Loucy (cell line): ENCODE measurements at regions not wholly inside any gene's neighbourhood (a gene's known extent, or its start where the extent isn't known, plus 50 kb on each side); places are given as distances from the start of the nearest gene placed in this dataset.

ENCODE experiments used
- H2AFZ ChIP-seq: fragments of 200-600 bp; sonication (generic); 2 replicates; pipeline ENCODE4 v1.6.0; 2016; ENCODE audit warnings: antibody characterized with exemption, mild to moderate bottlenecking, low read length, moderate library complexity
- H3F3A ChIP-seq: fragments of 200-600 bp; 2 replicates; pipeline ENCODE4 v1.6.0; 2016; ENCODE audit warnings: antibody characterized with exemption, low read depth, mild to moderate bottlenecking
- H3K27me3 ChIP-seq: fragments of 200-600 bp; sonication (generic); 2 replicates; pipeline ENCODE4 v1.6.1; 2014; ENCODE audit warnings: low read length, mild to moderate bottlenecking; ENCODE audit not compliant: insufficient read depth, poor library complexity, severe bottlenecking
- H3K36me3 ChIP-seq: fragments of 200-600 bp; sonication (generic); 2 replicates; pipeline ENCODE4 v1.6.1; 2016; ENCODE audit warnings: low read length; ENCODE audit not compliant: insufficient read depth
- H3K4me1 ChIP-seq: fragments of 200-600 bp; sonication (generic); 2 replicates; pipeline ENCODE4 v1.5.1; 2014; ENCODE audit warnings: low read length, mild to moderate bottlenecking; ENCODE audit not compliant: insufficient read depth, poor library complexity, severe bottlenecking
- H3K4me2 ChIP-seq: fragments of 200-600 bp; sonication (generic); 2 replicates; pipeline ENCODE4 v1.6.0; 2014; ENCODE audit warnings: antibody characterized with exemption, low read length, low read depth, mild to moderate bottlenecking; ENCODE audit not compliant: poor library complexity, severe bottlenecking
- H3K4me3 ChIP-seq: fragments of 200-600 bp; sonication (generic); 2 replicates; pipeline ENCODE4 v1.5.1; 2014; ENCODE audit warnings: low read length, mild to moderate bottlenecking, mixed read lengths; ENCODE audit not compliant: poor library complexity, severe bottlenecking
- H3K79me2 ChIP-seq: fragments of 200-600 bp; sonication (generic); 2 replicates; pipeline ENCODE4 v1.6.1; 2014; ENCODE audit warnings: low read length; ENCODE audit not compliant: insufficient read depth
- H3K9ac ChIP-seq: fragments of 200-600 bp; sonication (generic); 2 replicates; pipeline ENCODE4 v1.6.0; 2014; ENCODE audit warnings: mild to moderate bottlenecking, low read depth, low read length, moderate library complexity; ENCODE audit not compliant: poor library complexity, severe bottlenecking
- H3K9me2 ChIP-seq: fragments of 200-600 bp; sonication (generic); replicated peaks from 2 replicates; pipeline ENCODE4 v1.6.1; 2016; ENCODE audit warnings: low read depth, low read length, mixed read lengths
- H3K9me3 ChIP-seq: fragments of 200-600 bp; sonication (generic); 2 replicates; pipeline ENCODE4 v1.6.1; 2014; ENCODE audit warnings: mild to moderate bottlenecking, antibody characterized with exemption, low read length, low read depth; ENCODE audit not compliant: insufficient read depth
- H4K20me1 ChIP-seq: fragments of 200-600 bp; sonication (generic); 2 replicates; pipeline ENCODE4 v1.6.0; 2014; ENCODE audit warnings: antibody characterized with exemption, low read length, mild to moderate bottlenecking; ENCODE audit not compliant: insufficient read depth, poor library complexity, severe bottlenecking
- EZH2phosphoT487 ChIP-seq: fragments of 200-600 bp; IDR thresholded peaks from 2 replicates; pipeline ENCODE4 v1.6.1; 2018; ENCODE audit warnings: antibody characterized with exemption, mild to moderate bottlenecking, moderate library complexity, borderline replicate concordance
- TF ChIP-seq, protein P1 (sequence below): fragments of 200-600 bp; sonication (generic); conservative IDR thresholded peaks from 2 replicates; pipeline ENCODE4 v1.5.1; 2014; ENCODE audit warnings: mild to moderate bottlenecking, antibody characterized with exemption, low read length

DNA sequence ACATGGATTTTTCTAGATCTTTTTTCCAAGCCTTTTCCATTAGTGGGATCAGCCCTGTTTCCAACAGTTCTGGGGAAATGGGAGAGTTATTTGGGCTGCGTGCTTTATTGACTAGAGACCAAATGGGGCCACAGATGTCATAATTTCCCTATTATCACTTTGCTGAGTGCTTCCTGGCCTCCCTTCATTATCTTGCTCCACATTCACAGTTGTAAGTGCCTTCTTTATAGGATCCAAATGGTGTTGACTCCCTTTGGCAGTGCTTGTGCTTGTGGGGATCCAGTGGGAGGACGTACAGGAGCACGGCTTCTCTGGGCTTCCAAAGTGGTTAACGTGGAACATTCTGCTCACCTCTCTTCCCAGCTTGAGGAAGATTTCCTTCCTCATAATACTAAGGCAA lies 141.0 kb upstream of the RMST start:
- H3K9me2 ChIP-seq, result no peaks in the 10 kb centered on the region
- no peak overlapping the region for H3K4me3 ChIP-seq
- H3K9ac ChIP-seq, result no peak overlapping the region
- no peak overlapping the region for H2AFZ ChIP-seq
- no peaks in the 10 kb centered on the region for H3F3A ChIP-seq
- H3K4me1 ChIP-seq, result no peaks in the 10 kb centered on the region
- H3K36me3 ChIP-seq, result no peaks in the 10 kb centered on the region
- no peaks in the 10 kb centered on the region for H3K9me3 ChIP-seq
- H4K20me1 ChIP-seq, result no peaks in the 10 kb centered on the region
- TF ChIP-seq, protein P1, sequence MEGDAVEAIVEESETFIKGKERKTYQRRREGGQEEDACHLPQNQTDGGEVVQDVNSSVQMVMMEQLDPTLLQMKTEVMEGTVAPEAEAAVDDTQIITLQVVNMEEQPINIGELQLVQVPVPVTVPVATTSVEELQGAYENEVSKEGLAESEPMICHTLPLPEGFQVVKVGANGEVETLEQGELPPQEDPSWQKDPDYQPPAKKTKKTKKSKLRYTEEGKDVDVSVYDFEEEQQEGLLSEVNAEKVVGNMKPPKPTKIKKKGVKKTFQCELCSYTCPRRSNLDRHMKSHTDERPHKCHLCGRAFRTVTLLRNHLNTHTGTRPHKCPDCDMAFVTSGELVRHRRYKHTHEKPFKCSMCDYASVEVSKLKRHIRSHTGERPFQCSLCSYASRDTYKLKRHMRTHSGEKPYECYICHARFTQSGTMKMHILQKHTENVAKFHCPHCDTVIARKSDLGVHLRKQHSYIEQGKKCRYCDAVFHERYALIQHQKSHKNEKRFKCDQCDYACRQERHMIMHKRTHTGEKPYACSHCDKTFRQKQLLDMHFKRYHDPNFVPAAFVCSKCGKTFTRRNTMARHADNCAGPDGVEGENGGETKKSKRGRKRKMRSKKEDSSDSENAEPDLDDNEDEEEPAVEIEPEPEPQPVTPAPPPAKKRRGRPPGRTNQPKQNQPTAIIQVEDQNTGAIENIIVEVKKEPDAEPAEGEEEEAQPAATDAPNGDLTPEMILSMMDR, result no peak
- no peak for TF ChIP-seq EZH2phosphoT487
- H3K4me2 ChIP-seq, result no peak overlapping the region
- no peaks in the 10 kb centered on the region for H3K79me2 ChIP-seq
- H3K27me3 ChIP-seq, result no peaks in the 10 kb centered on the region

DNA sequence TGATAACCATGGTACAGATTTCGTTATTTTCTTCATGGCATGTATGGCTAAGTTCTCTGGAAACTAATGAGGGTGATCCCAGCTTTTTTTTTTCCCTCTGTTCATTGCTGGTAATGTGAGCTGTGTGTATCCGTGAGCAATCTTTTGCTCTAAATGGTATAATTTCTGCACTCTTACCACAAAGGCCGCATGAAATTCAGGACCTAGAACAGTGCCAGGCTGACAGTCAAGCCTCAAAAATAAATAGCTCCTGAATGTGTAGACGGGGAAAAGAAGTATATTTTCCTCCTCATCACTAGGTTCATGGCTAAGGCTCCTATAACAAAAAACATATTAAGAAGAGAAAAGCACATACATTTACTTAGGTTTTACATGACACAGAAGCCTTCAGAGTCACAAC lies 140.2 kb upstream of the RMST start:
- Histone ChIP-seq H3K79me2 (no peaks in the 10 kb centered on the region), H3K27me3 (no peaks in the 10 kb centered on the region), H3K9me2 (no peaks in the 10 kb centered on the region), H4K20me1 (no peaks in the 10 kb centered on the region), H3K9ac (no peak overlapping the region), H3K4me1 (no peaks in the 10 kb centered on the region), H3K36me3 (no peaks in the 10 kb centered on the region), H3K4me2 (no peak overlapping the region), H3K4me3 (no peak overlapping the region), H2AFZ (no peak overlapping the region), H3K9me3 (no peaks in the 10 kb centered on the region), H3F3A (no peaks in the 10 kb centered on the region)
- TF ChIP-seq EZH2phosphoT487, result no peak
- TF ChIP-seq, protein P1, result no peak

DNA sequence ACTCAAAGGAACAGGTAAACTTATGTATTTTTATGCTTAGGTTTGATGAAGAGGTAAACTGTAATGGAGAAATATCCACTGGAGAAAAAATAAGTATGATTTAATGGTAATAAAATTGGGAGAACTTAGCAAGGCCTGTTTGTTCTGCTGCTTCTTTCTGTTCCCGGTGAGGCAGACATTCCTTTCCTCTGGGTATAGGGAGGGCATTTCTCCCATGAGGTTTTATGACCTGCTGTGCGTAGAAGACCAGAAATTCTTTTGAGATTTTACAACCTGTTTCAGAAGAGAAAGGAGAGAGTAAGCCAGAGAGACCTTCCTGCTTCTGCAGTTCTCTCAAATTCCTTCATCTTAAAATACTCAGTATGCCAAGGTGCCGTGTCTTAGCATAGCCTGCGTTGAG lies 139.4 kb upstream of the RMST start:
- TF ChIP-seq EZH2phosphoT487, result no peak
- TF ChIP-seq, protein P1, result no peak
- H3K4me3 ChIP-seq, result no peak overlapping the region
- no peaks in the 10 kb centered on the region for H3K27me3 ChIP-seq

More for the DNA sequence above, 139.4 kb upstream of the RMST start:
- Histone ChIP-seq H3K79me2 (no peaks in the 10 kb centered on the region), H2AFZ (no peak overlapping the region), H3K9ac (no peak overlapping the region), H3F3A (no peaks in the 10 kb centered on the region), H3K4me2 (no peak overlapping the region), H3K9me3 (no peaks in the 10 kb centered on the region), H3K4me1 (no peaks in the 10 kb centered on the region), H4K20me1 (no peaks in the 10 kb centered on the region), H3K36me3 (no peaks in the 10 kb centered on the region), H3K9me2 (no peaks in the 10 kb centered on the region)
